ENCODE measurements at regions not wholly inside any gene's neighbourhood (a gene's known extent, or its start where the extent isn't known, plus 50 kb on each side); places are given as distances from the start of the nearest gene placed in this dataset.

DNA sequence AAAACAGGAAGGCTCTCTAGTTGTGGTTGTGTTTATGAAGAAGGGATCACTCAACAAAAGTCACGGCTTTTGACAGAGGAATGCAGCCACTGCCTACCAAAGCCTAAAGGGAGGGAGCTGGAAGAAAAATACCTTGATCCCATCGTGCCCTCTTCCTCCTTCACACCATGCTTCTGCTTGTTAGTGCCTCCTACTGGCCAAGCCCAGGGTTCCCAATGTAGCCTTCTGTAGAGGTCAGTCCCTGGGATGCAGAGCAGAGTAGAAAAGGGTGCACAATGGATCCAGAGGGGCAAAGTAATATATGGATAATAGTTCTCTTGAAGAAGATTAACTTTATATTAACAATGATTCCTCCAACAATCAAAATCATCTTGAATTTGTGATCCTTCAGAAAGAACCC is 293.5 kb upstream of the FERMT1 start:
- H3K27ac ChIP-seq = no peak overlapping the region

GRCh38 chr20:6411651-6412050 is 288.8 kb upstream of the FERMT1 start:
- no peak for DNase-seq (ENCODE audit: low spot score in 2 of 2)
- no peak overlapping the region for H3K4me3 ChIP-seq
- no peak for TF ChIP-seq POLR2A (IDR thresholded peaks at IDR 0.05)
- no peak for TF ChIP-seq CTCF (IDR thresholded peaks at IDR 0.05)
- TF ChIP-seq POLR2AphosphoS5 (IDR thresholded peaks at IDR 0.05) = no peak
- intact Hi-C loops (cut with DNase I; ENCODE audit: low total_unique reads) = no loop called here
- no peaks in the 10 kb centered on the region for H3K27me3 ChIP-seq
- no peaks in the 10 kb centered on the region for H3K36me3 ChIP-seq
- H3K27ac ChIP-seq = no peak overlapping the region
- no peaks in the 10 kb centered on the region for H3K9me3 ChIP-seq
- no peaks in the 10 kb centered on the region for H3K4me1 ChIP-seq

More for the DNA sequence above, 293.5 kb upstream of the FERMT1 start:
- no peak for TF ChIP-seq POLR2AphosphoS5 (IDR thresholded peaks at IDR 0.05)
- TF ChIP-seq POLR2A (IDR thresholded peaks at IDR 0.05) = no peak
- no peak for TF ChIP-seq CTCF (IDR thresholded peaks at IDR 0.05)
- Histone ChIP-seq H3K4me1 (no peaks in the 10 kb centered on the region), H3K27me3 (no peaks in the 10 kb centered on the region), H3K36me3 (no peaks in the 10 kb centered on the region), H3K4me3 (no peak overlapping the region), H3K9me3 (no peaks in the 10 kb centered on the region)
- no peak for DNase-seq (ENCODE audit: low spot score in 2 of 2)
- intact Hi-C loops (cut with DNase I; ENCODE audit: low total_unique reads) = no loop called here

DNA sequence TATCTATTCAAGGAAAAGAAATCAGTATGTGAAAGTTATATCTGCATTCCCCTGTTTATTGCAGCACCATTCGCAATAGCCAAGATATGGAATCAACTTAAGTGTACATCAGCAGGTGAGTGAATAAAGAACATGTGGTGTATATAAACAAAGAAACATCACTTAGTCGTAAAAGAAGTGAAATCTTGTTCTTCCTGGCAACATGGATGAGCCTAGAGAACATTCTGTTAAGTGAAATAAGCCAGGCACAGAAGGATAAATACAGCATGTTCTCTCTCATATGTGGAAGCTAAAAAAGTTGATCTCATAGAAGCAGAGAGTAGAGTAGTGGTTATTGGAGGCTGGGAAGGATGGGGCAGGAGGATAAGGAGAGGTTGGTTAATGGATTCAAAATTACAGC is 287.9 kb upstream of the FERMT1 start:
- H3K27me3 ChIP-seq = no peaks in the 10 kb centered on the region
- DNase-seq (ENCODE audit: low spot score in 2 of 2) = no peak
- no peak overlapping the region for H3K27ac ChIP-seq
- H3K9me3 ChIP-seq = no peaks in the 10 kb centered on the region
- H3K36me3 ChIP-seq = no peaks in the 10 kb centered on the region
- no peak for TF ChIP-seq POLR2AphosphoS5 (IDR thresholded peaks at IDR 0.05)
- TF ChIP-seq CTCF (IDR thresholded peaks at IDR 0.05) = no peak
- no peak for TF ChIP-seq POLR2A (IDR thresholded peaks at IDR 0.05)
- no peak overlapping the region for H3K4me3 ChIP-seq
- H3K4me1 ChIP-seq = no peaks in the 10 kb centered on the region
- intact Hi-C loops (cut with DNase I; ENCODE audit: low total_unique reads) = no loop called here

DNA sequence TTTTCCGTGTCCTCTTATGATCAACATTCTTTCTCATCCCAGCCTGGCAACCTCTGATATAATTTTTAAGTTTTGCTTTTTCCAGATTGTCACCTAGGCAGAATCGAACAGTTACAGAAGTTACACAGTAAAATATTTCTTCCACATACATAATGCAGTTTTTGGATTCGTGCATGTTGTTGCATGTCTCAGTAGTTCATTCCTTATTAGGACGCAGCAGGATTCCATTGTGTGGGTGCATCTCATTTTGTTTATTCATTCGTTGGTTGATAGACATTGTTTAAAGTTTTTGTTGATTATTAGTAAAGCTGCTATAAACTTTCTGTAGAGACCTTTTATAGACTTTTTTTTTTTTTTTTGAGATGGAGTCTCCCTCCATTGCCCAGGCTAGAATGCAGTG is 284.3 kb upstream of the FERMT1 start:
- DNase-seq (ENCODE audit: low spot score in 2 of 2) = no peak
- Histone ChIP-seq H3K36me3 (no peaks in the 10 kb centered on the region), H3K27ac (no peak overlapping the region), H3K27me3 (no peaks in the 10 kb centered on the region), H3K4me3 (no peak overlapping the region), H3K9me3 (no peaks in the 10 kb centered on the region), H3K4me1 (no peaks in the 10 kb centered on the region)
- intact Hi-C loops (cut with DNase I; ENCODE audit: low total_unique reads) = no loop called here
- TF ChIP-seq POLR2A (IDR thresholded peaks at IDR 0.05) (no peak), POLR2AphosphoS5 (IDR thresholded peaks at IDR 0.05) (no peak), CTCF (IDR thresholded peaks at IDR 0.05) (no peak)

DNA sequence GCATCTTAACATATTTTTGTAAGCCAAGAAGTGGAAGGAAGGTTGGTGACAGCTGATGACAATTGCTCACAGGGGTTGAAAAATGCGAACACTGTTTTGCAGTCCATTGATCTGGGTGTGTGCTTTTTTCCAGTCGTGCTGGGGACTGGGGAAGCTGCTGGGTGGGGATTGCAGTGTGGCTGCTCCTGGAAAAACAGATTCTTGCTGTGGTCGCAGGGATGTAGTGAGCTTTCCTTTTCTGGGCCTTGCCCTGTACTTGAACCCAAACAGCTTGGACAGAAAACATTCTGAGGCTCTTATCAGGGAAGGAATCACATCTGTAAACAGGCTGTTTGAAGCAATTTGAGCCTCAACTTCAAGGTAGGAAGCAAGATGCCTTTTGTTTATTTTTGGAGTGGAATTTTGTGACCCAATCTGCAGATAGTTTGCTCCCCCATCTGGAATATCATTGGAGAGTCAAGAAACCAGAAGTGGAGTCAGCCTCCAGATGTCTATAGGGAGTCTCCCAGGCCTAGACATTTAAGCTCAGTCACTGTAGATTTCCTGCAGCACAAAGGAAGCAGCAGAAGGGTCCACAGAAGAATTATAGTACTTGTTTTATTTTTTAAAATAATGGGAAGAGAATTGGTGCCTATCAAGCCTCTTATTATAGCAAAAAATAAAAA is 279.2 kb upstream of the FERMT1 start:
- TF ChIP-seq CTCF (IDR thresholded peaks at IDR 0.05) (no peak), POLR2A (IDR thresholded peaks at IDR 0.05) (no peak)
- H3K36me3 ChIP-seq = no peaks in the 10 kb centered on the region
- H3K4me1 ChIP-seq = no peaks in the 10 kb centered on the region
- no peak for DNase-seq (ENCODE audit: low spot score in 2 of 2)
- no peaks in the 10 kb centered on the region for H3K9me3 ChIP-seq
- no peak overlapping the region for H3K4me3 ChIP-seq
- H3K27me3 ChIP-seq = no peaks in the 10 kb centered on the region
- intact Hi-C loops (cut with DNase I; ENCODE audit: low total_unique reads) = no loop called here
- H3K27ac ChIP-seq = no peak overlapping the region

Data from breast epithelium (tissue), 4 donors.